Gastrocnemius medialis (tissue), 4 donors: ENCODE measurements at regions not wholly inside any gene's neighbourhood (a gene's known extent, or its start where the extent isn't known, plus 50 kb on each side); places are given as distances from the start of the nearest gene placed in this dataset.

Source experiments
- POLR2A ChIP-seq, 2 donors: fragments of 450-650 bp; IDR thresholded peaks; one replicate each; pipeline ENCODE4 v1.6.1; 2017; ENCODE audit warnings: antibody characterized with exemption in 2 of 2, mild to moderate bottlenecking in 2 of 2, moderate library complexity in 2 of 2
- TF ChIP-seq, protein P1 (sequence below), 5 experiments: fragments of 450-650 bp in 3 of 5; fragments of 200-600 bp in 2 of 5; sonication (generic) in 2 of 5; IDR thresholded peaks in 4 of 5; conservative IDR thresholded peaks in 1 of 5; 1 replicate in 4 of 5; 2 replicates in 1 of 5; pipeline ENCODE4 v1.5.1; 2016 to 2019; ENCODE audit warnings: antibody characterized with exemption in 5 of 5, mild to moderate bottlenecking in 3 of 5, moderate library complexity in 3 of 5

DNA sequence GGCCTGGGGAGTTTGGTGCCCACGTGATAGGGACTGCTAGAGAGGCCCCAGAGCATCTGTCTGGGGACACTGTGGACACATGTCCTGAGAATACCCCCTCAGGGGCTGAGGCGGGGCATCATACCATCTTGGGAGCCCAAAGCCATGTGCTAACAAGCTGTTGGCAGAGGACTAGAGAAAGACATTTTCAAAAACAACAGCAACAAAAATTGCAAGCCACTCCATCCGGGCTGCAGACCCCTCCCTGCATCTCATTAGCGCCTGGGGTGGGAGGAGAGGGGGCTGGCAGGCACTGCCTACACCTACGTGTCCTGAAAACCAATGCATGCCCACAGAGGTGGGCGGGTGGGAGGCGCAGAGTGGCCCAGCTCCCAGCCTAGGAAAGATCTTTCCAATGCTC, 507.4 kb upstream of the PODXL start:
- TF ChIP-seq, protein P1, sequence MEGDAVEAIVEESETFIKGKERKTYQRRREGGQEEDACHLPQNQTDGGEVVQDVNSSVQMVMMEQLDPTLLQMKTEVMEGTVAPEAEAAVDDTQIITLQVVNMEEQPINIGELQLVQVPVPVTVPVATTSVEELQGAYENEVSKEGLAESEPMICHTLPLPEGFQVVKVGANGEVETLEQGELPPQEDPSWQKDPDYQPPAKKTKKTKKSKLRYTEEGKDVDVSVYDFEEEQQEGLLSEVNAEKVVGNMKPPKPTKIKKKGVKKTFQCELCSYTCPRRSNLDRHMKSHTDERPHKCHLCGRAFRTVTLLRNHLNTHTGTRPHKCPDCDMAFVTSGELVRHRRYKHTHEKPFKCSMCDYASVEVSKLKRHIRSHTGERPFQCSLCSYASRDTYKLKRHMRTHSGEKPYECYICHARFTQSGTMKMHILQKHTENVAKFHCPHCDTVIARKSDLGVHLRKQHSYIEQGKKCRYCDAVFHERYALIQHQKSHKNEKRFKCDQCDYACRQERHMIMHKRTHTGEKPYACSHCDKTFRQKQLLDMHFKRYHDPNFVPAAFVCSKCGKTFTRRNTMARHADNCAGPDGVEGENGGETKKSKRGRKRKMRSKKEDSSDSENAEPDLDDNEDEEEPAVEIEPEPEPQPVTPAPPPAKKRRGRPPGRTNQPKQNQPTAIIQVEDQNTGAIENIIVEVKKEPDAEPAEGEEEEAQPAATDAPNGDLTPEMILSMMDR (IDR thresholded peaks at IDR 0.05 in 4 of 5, conservative IDR thresholded peaks at IDR 0.05 in 1 of 5) = no peak
- no peak for TF ChIP-seq POLR2A (IDR thresholded peaks at IDR 0.05)
